Ovary (tissue), 7 donors: ENCODE measurements at regions not wholly inside any gene's neighbourhood (a gene's known extent, or its start where the extent isn't known, plus 50 kb on each side); places are given as distances from the start of the nearest gene placed in this dataset.

Source experiments
- DNase-seq, 5 donors: peaks; one replicate each; pipeline ENCODE4 v3.0.0-alpha.2; 2019 to 2020
- H3K27ac ChIP-seq, 2 donors: fragments of 200-600 bp; one replicate each; pipeline versions ENCODE4 v1.5.1 to v1.8.0; 2019 to 2022
- H3K27me3 ChIP-seq: fragments of 200-600 bp; one replicate; pipeline ENCODE4 v1.8.0; 2022
- H3K36me3 ChIP-seq: fragments of 200-600 bp; sonication (generic); one replicate; pipeline ENCODE4 v1.5.1; 2019
- H3K4me1 ChIP-seq: one replicate; pipeline ENCODE4 v1.8.1; 2013; ENCODE audit warnings: mild to moderate bottlenecking, moderate library complexity; ENCODE audit not compliant: insufficient read depth
- H3K4me3 ChIP-seq: fragments of 200-600 bp; sonication (generic); one replicate; pipeline ENCODE4 v1.5.1; 2017
- H3K9me3 ChIP-seq, 2 donors: fragments of 200-600 bp in 1 of 2; sonication (generic) in 1 of 2; one replicate each; pipeline versions ENCODE4 v1.5.1 to v1.8.1; 2013 to 2019; ENCODE audit warnings: mild to moderate bottlenecking in 1 of 2, moderate library complexity in 1 of 2
- CTCF ChIP-seq, 3 donors: fragments of 450-650 bp in 2 of 3; fragments of 200-600 bp in 1 of 3; IDR thresholded peaks; one replicate each; pipeline versions ENCODE4 v1.5.1 to v1.8.0; 2016 to 2022; ENCODE audit warnings: antibody characterized with exemption in 3 of 3, mild to moderate bottlenecking in 1 of 3
- EP300 ChIP-seq: sonication (generic); formaldehyde crosslinking; IDR thresholded peaks from one replicate; pipeline ENCODE4 v1.6.1; 2017; ENCODE audit warnings: antibody characterized with exemption
- POLR2A ChIP-seq: fragments of 450-650 bp; IDR thresholded peaks from one replicate; pipeline ENCODE4 v1.6.1; 2017; ENCODE audit warnings: antibody characterized with exemption, mild to moderate bottlenecking, moderate library complexity
- WGBS, 3 donors: extraction: QIAGEN DNeasy Blood & Tissue Kit in 1 of 3; methylation state at CpG; one replicate each; pipeline versions ENCODE4 v1.1.5 to v1.1.7; 2013 to 2017; 5-methylcytosine and 5-hydroxymethylcytosine counted together
- intact Hi-C, 4 donors: fragments of 100-400 bp; cut with DNase I; formaldehyde crosslinking; loops; one replicate each; pipeline versions ENCODE4 v1.11.0 to v1.15.1; 2022 to 2023
- donor health status: DM: no; HTN: no; CAD: no; lungs with moderate emphysema.
- donor health status: DM: no; HTN: no; CAD: no.
- donor health status: Bipolar disorder and iron deficiency.
- donor health status: DM: no; HTN: no; CAD: no.
- donor health status: DM: yes; HTN: yes; CAD: no.

GRCh38 chr4:33626221-33626620 lies 2618.1 kb downstream of the ARAP2 start:
- Histone ChIP-seq H3K9me3 (no peaks in the 10 kb centered on the region), H3K27me3 (no peaks in the 10 kb centered on the region), H3K36me3 (no peaks in the 10 kb centered on the region), H3K4me3 (no peak overlapping the region), H3K27ac (no peak overlapping the region), H3K4me1 (no peaks in the 10 kb centered on the region)
- 12 to 14% (median 12%) methylated on average over 5 of the region's 5 CpGs for WGBS, 3 donors
- DNase-seq: no peak
- no peak for TF ChIP-seq CTCF (IDR thresholded peaks at IDR 0.05)
- no peak for TF ChIP-seq POLR2A
- no peak for TF ChIP-seq EP300
- intact Hi-C loops: no loop called here

GRCh38 chr4:33628296-33628695 lies 2616.0 kb downstream of the ARAP2 start:
- no peaks in the 10 kb centered on the region for H3K4me1 ChIP-seq
- H3K27ac ChIP-seq: no peak overlapping the region
- no peak for TF ChIP-seq POLR2A
- TF ChIP-seq EP300: no peak
- no peak for TF ChIP-seq CTCF (IDR thresholded peaks at IDR 0.05)
- H3K36me3 ChIP-seq: no peaks in the 10 kb centered on the region
- WGBS, 3 donors: 17 to 37% (median 31%) methylated on average over 1 of the region's 1 CpG
- H3K9me3 ChIP-seq: no peaks in the 10 kb centered on the region
- H3K4me3 ChIP-seq: no peak overlapping the region
- intact Hi-C loops: no loop called here
- DNase-seq: no peak
- no peaks in the 10 kb centered on the region for H3K27me3 ChIP-seq

GRCh38 chr4:33649015-33649414 lies 2595.3 kb downstream of the ARAP2 start:
- Histone ChIP-seq H3K4me3 (no peak overlapping the region), H3K27ac (no peak overlapping the region), H3K9me3 (no peaks in the 10 kb centered on the region), H3K4me1 (no peaks in the 10 kb centered on the region), H3K27me3 (no peaks in the 10 kb centered on the region), H3K36me3 (no peaks in the 10 kb centered on the region)
- intact Hi-C loops: no loop called here
- DNase-seq: no peak
- 62 to 75% (median 66%) methylated on average over 2 of the region's 2 CpGs for WGBS, 3 donors
- TF ChIP-seq EP300 (no peak), POLR2A (no peak), CTCF (IDR thresholded peaks at IDR 0.05) (no peak)

GRCh38 chr4:33649471-33649870 lies 2594.8 kb downstream of the ARAP2 start:
- H3K4me3 ChIP-seq: no peak overlapping the region
- H3K9me3 ChIP-seq: no peaks in the 10 kb centered on the region
- no peak for TF ChIP-seq CTCF (IDR thresholded peaks at IDR 0.05)
- no peak for TF ChIP-seq EP300
- no peak for TF ChIP-seq POLR2A
- no peaks in the 10 kb centered on the region for H3K4me1 ChIP-seq
- WGBS, 3 donors: 7 to 29% (median 10%) methylated on average over 1 of the region's 1 CpG
- H3K36me3 ChIP-seq: no peaks in the 10 kb centered on the region
- H3K27me3 ChIP-seq: no peaks in the 10 kb centered on the region
- DNase-seq: no peak
- H3K27ac ChIP-seq: no peak overlapping the region
- intact Hi-C loops: no loop called here

- no peak for DNase-seq
- no peaks in the 10 kb centered on the region for H3K4me1 ChIP-seq
- TF ChIP-seq CTCF (IDR thresholded peaks at IDR 0.05): no peak
- TF ChIP-seq EP300: no peak
- no peak for TF ChIP-seq POLR2A
- H3K27ac ChIP-seq: no peak overlapping the region
- H3K9me3 ChIP-seq: no peaks in the 10 kb centered on the region
- no peaks in the 10 kb centered on the region for H3K36me3 ChIP-seq
- no peak overlapping the region for H3K4me3 ChIP-seq
- 44 to 46% (median 44%) methylated on average over 2 of the region's 2 CpGs for WGBS, 3 donors
- no peaks in the 10 kb centered on the region for H3K27me3 ChIP-seq
- intact Hi-C loops: no loop called here
Measured at GRCh38 chr4:33650036-33650435, 2594.3 kb downstream of the ARAP2 start.
